SU-DHL-6 (cell line): ENCODE measurements at regions not wholly inside any gene's neighbourhood (a gene's known extent, or its start where the extent isn't known, plus 50 kb on each side); places are given as distances from the start of the nearest gene placed in this dataset.
A peak's percentile ranks its signal among the peaks of the same experiment; 100 is the strongest.

Experiments used
- H2AFZ ChIP-seq: fragments of 200-600 bp; sonication (generic); 2 replicates; pipeline ENCODE4 v1.6.1; 2014; ENCODE audit warnings: low read depth, mild to moderate bottlenecking, moderate library complexity, mixed read lengths, antibody characterized with exemption, low read length; ENCODE audit not compliant: severe bottlenecking
- H3F3A ChIP-seq: fragments of 200-600 bp; shearing (Covaris generic); 2 replicates; pipeline ENCODE4 v1.6.0; 2016; ENCODE audit warnings: antibody characterized with exemption, mild to moderate bottlenecking; ENCODE audit not compliant: insufficient read depth
- H3K27ac ChIP-seq: fragments of 200-600 bp; sonication (generic); 2 replicates; pipeline ENCODE4 v1.5.1; 2016; ENCODE audit warnings: low read depth, mild to moderate bottlenecking, low read length, moderate library complexity, mixed read lengths
- H3K27me3 ChIP-seq: fragments of 200-600 bp; sonication (generic), shearing (Covaris generic); 2 replicates; pipeline ENCODE4 v1.6.0; 2014; ENCODE audit warnings: mild to moderate bottlenecking, low read length
- H3K36me3 ChIP-seq: fragments of 200-600 bp; sonication (generic); 2 replicates; pipeline ENCODE4 v1.6.1; 2014; ENCODE audit warnings: mild to moderate bottlenecking, low read length, mixed read lengths
- H3K4me2 ChIP-seq: fragments of 300-600, 200-600 bp; shearing (Covaris generic), sonication (generic); 2 replicates; pipeline ENCODE4 v1.6.0; 2014; ENCODE audit warnings: low read length, low read depth, mild to moderate bottlenecking; ENCODE audit not compliant: poor library complexity, severe bottlenecking
- H3K4me3 ChIP-seq: fragments of 200-600 bp; sonication (generic); 2 replicates; pipeline ENCODE4 v1.5.1; 2014; ENCODE audit warnings: antibody characterized with exemption, low read length, mild to moderate bottlenecking, mixed read lengths; ENCODE audit not compliant: insufficient read depth, poor library complexity, severe bottlenecking
- H3K79me2 ChIP-seq: fragments of 200-600 bp; sonication (generic); 2 replicates; pipeline ENCODE4 v1.6.1; 2014; ENCODE audit warnings: mild to moderate bottlenecking, low read length, moderate library complexity; ENCODE audit not compliant: insufficient read depth
- H3K9ac ChIP-seq: fragments of 200-600 bp; sonication (generic); 2 replicates; pipeline ENCODE4 v1.7.0; 2014; ENCODE audit warnings: mild to moderate bottlenecking, low read length
- H3K9me2 ChIP-seq: fragments of 200-600 bp; sonication (generic); replicated peaks from 2 replicates; pipeline ENCODE4 v1.6.1; 2014; ENCODE audit warnings: low read length; ENCODE audit not compliant: insufficient read depth
- H3K9me3 ChIP-seq: fragments of 200-600 bp; sonication (generic); 2 replicates; pipeline ENCODE4 v1.6.1; 2014; ENCODE audit warnings: low read length, mixed read lengths; ENCODE audit not compliant: insufficient read depth
- H4K20me1 ChIP-seq: fragments of 200-600 bp; sonication (generic); 2 replicates; pipeline ENCODE4 v1.6.1; 2014; ENCODE audit warnings: low read depth, mild to moderate bottlenecking, antibody characterized with exemption, low read length, moderate library complexity, mixed read lengths
- CTCF ChIP-seq: fragments of 200-600 bp; sonication (generic); IDR thresholded peaks from one replicate; pipeline ENCODE4 v1.5.1; 2017; ENCODE audit warnings: antibody characterized with exemption, mild to moderate bottlenecking, low read length, moderate library complexity; ENCODE audit not compliant: insufficient read depth, poor library complexity, severe bottlenecking
- EZH2phosphoT487 ChIP-seq: fragments of 200-600 bp; sonication (generic), shearing (Covaris generic); conservative IDR thresholded peaks from 2 replicates; pipeline ENCODE4 v1.6.1; 2018; ENCODE audit warnings: mild to moderate bottlenecking, antibody characterized with exemption, low read length, moderate library complexity, mixed read lengths

- Histone ChIP-seq H3K9me3 (no peaks in the 10 kb centered on the region), H3K9ac (no peak overlapping the region), H4K20me1 (no peaks in the 10 kb centered on the region), H3K27me3 (no peaks in the 10 kb centered on the region), H3K4me2 (no peak overlapping the region), H3F3A (no peaks in the 10 kb centered on the region), H3K4me3 (no peak overlapping the region), H3K79me2 (no peaks in the 10 kb centered on the region), H3K27ac (no peak overlapping the region), H3K36me3 (no peaks in the 10 kb centered on the region), H2AFZ (no peak overlapping the region), H3K9me2 (no peaks in the 10 kb centered on the region)
- no peak for TF ChIP-seq EZH2phosphoT487
- TF ChIP-seq CTCF: peak; percentile 63
Observed at GRCh38 chr3:110314512-110315114, 757.0 kb upstream of the NECTIN3 start.

DNA sequence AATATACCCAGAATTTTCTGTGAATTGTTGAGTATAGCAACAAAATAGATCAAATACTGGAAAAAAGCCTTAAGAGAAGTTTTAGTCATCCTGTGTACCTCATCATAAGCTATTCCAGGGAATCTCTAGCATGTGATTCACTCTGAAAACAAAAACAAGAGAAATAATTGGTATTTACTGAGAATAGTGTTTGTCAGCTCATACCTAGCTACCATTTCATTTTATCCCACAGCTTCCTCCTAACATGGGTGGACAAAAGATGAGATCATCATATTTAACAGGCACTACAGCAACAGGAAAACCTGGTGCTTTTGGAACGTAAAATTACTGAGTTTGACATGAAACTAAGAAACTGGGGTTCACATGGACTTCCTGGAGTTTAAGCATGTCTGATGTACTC, 753.5 kb upstream of the NECTIN3 start:
- H3K9me2 ChIP-seq: no peaks in the 10 kb centered on the region
- no peaks in the 10 kb centered on the region for H3K9me3 ChIP-seq
- H3K27me3 ChIP-seq: no peaks in the 10 kb centered on the region
- H3K4me2 ChIP-seq: no peak overlapping the region
- H3K9ac ChIP-seq: no peak overlapping the region
- H2AFZ ChIP-seq: no peak overlapping the region
- no peaks in the 10 kb centered on the region for H3F3A ChIP-seq
- H3K36me3 ChIP-seq: no peaks in the 10 kb centered on the region
- TF ChIP-seq EZH2phosphoT487: no peak
- no peak for TF ChIP-seq CTCF
- H3K27ac ChIP-seq: no peak overlapping the region
- no peak overlapping the region for H3K4me3 ChIP-seq
- no peaks in the 10 kb centered on the region for H3K79me2 ChIP-seq
- H4K20me1 ChIP-seq: no peaks in the 10 kb centered on the region

GRCh38 chr3:110323349-110323748, 748.3 kb upstream of the NECTIN3 start:
- no peaks in the 10 kb centered on the region for H3F3A ChIP-seq
- H3K4me3 ChIP-seq: no peak overlapping the region
- H3K4me2 ChIP-seq: no peak overlapping the region
- H3K9me3 ChIP-seq: no peaks in the 10 kb centered on the region
- H3K79me2 ChIP-seq: no peaks in the 10 kb centered on the region
- H3K27ac ChIP-seq: no peak overlapping the region
- H2AFZ ChIP-seq: no peak overlapping the region
- no peaks in the 10 kb centered on the region for H3K9me2 ChIP-seq
- TF ChIP-seq EZH2phosphoT487 (no peak), CTCF (no peak)
- H3K9ac ChIP-seq: no peak overlapping the region
- no peaks in the 10 kb centered on the region for H3K27me3 ChIP-seq
- no peaks in the 10 kb centered on the region for H4K20me1 ChIP-seq
- no peaks in the 10 kb centered on the region for H3K36me3 ChIP-seq
